NOMO-1 treated with DMSO at 0.1 percent for 48 hours (cell line): ENCODE measurements at regions not wholly inside any gene's neighbourhood (a gene's known extent, or its start where the extent isn't known, plus 50 kb on each side); places are given as distances from the start of the nearest gene placed in this dataset.

Experiments
- DNase-seq: peaks from one replicate; lab custom pipeline; 2025; ENCODE audit not compliant: unreplicated experiment; lab: John Stamatoyannopoulos, UW

GRCh38 chr10:129275886-129276285 lies 191.2 kb upstream of the MGMT start:
- DNase-seq, result no peak

GRCh38 chr10:129277084-129277483 lies 190.0 kb upstream of the MGMT start:
- no peak for DNase-seq

GRCh38 chr10:129277841-129278240 lies 189.2 kb upstream of the MGMT start:
- DNase-seq, result no peak

GRCh38 chr10:129278686-129279085 lies 188.4 kb upstream of the MGMT start:
- DNase-seq, result no peak

- DNase-seq, result no peak
These were observed 187.4 kb upstream of the MGMT start for GRCh38 chr10:129279446-129280154.

GRCh38 chr10:129280155-129280502 lies 186.9 kb upstream of the MGMT start:
- DNase-seq, result no peak

DNA sequence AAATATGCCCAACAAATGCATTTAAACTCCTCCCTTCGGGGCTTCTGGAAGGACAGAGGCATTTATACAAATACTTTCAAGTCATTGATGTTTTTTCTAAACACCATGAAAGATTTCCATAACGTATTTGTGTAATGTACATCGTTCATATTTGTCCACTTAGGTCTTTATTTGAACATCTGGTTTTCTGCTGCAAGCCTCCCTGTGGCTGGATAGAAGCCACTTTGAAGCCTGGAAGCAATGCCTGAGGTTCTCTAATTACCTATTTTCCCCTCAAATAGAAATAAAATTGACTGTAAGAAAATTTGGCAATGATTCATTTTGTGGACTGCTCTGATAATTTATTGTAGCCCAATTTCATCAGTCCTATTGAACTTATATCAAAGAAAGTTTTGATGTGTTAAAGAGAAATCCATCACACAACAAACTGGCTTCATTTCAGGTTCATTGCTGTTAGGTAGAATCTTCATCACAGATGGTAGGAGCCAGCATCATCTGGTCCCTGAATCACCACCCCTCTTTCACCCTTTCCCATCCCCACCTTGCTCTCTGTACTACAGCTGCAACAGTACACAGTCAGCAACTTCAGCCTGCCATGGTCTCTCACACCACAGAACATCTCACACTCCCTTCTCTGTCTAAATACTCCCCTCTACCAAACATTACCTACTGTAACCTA lies 186.0 kb upstream of the MGMT start:
- DNase-seq, result no peak

DNA sequence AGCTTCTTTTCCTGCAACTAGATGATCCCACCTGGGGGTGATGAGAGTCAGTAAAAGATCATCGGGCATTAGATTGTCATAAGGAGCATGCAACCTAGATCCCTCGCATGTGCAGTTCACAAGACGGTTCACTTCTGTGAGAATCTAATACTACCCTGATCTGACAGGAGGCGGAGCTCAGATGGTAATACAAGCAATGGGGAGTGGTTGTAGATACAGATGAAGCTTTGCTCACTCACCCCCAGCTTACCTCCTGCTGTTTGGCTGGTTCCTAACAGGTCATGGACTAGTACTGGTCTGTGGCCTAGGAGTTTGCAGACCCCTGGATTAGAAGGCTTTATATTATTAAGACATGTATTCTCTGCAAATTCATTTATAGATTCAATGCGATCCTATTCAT lies 181.6 kb upstream of the MGMT start:
- DNase-seq, result no peak

- no peak for DNase-seq
These were observed 177.9 kb upstream of the MGMT start for GRCh38 chr10:129288999-129289584.

DNA sequence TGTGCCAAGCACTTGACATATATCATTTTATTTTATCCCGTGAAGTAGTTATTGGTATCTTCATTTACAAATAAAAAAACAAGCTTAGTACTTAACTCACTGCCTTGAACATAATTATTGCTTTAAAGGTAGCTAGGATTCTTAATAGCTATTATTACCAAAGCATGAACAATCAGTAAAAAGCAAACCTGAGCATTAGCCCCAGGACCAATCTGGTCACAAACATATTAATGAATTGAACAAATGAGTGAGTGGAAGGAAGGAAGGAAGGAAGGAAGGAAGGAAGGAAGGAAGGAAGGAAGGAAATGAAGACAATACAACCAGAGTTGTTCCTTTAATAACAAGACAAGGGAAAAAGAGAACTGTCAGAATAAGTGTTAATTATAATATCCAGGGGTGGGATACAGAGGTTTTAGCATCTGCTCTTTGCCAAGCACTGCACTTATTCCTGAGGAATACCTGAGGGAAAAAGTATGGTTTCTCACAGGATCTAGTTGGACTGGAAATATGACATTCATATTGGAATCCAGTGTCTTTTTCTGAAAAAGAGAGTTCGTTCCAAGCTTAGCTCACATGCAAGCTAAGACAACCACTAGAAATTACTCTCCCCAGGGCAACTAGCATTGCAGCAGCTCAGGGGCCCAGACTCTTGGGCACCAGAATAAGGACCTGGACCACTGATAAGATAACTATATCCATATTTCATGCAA lies 172.9 kb upstream of the MGMT start:
- no peak for DNase-seq

DNA sequence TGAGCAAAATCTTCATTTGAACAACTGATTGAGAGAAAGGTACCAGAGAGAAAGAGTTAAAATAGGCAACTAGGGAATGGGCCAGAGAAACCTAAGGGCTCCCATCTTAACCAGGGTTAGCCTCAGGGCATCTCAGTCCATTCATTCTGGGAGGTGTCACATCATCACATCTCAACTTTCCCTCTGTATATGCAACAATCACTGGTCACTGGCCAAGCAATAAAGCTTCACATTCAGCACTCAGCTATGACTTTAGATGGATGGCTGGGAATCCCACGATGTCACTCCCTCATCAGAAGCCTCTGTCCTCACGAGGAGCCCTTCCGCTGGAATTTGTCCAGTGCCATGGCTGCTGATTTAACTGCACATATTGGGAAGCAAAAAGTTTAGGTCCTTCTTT lies 172.1 kb upstream of the MGMT start:
- no peak for DNase-seq

DNA sequence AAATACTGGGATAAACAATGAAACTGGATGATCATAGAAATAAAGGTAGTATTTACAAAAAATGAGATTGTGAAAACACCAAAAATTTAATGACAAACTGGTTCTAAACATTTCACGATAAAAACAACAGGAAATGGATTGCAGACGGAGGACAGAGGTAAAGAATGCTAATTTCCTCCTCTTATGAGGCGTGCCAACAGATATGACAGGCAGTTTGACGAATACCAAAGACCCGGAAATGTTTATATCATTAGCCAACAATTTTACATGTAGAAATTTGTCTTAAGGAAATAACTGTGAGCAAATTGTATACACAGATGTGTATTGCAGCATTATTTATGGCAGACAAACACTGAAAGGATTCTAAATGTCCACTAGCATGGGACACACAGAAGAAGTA lies 162.0 kb upstream of the MGMT start:
- DNase-seq, result no peak

DNA sequence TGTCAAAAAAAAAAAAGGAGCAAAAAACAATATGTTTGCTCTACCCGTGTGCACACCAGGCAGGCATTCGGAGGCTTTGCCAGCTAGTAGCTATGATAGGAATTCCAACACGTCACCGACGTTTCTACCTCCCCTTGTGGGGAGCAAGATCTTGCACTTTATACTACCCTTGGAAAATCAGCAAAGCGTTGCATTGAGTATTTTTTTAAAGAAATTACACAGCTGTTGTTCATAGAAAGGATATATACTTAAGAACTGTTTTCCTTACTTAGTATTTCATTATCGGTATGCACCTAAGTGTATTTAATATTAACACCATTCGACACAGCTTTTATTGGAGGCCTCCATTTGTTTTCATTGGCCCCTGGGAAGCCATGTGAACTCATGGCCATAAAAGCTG lies 159.9 kb upstream of the MGMT start:
- DNase-seq, result no peak

DNA sequence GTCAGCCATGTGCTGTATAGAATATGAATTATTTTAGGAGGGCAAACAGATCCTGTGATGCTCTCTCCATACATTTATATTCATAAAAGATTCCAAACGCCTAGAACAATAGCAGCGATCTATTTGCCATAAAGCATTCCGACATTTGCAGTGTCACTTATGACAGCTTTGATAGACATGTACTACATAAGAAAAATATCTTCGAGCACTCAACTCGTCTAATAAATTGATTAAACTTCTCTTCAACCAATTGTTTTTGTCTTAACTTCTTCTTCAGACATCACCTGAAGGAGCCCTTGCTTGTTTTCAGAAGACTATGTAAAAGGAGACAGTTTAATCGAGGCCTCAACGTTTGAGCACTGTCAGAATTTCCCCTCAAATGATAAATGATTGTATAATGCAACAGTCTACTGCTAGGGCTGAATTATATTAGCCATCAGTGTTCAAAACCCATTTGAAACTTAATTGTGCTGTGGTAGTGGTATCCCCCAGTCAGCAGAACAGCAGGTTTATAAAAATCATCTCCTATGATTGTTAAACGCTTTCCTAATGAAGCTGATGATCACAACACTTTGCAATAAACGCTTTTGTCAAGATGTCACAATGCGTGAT lies 158.0 kb upstream of the MGMT start:
- no peak for DNase-seq

GRCh38 chr10:129309565-129309964 lies 157.5 kb upstream of the MGMT start:
- DNase-seq, result no peak

GRCh38 chr10:129310881-129311280 lies 156.2 kb upstream of the MGMT start:
- no peak for DNase-seq

GRCh38 chr10:129319934-129320333 lies 147.1 kb upstream of the MGMT start:
- no peak for DNase-seq

- DNase-seq, result no peak
These were observed 146.7 kb upstream of the MGMT start for GRCh38 chr10:129320340-129320739.

DNA sequence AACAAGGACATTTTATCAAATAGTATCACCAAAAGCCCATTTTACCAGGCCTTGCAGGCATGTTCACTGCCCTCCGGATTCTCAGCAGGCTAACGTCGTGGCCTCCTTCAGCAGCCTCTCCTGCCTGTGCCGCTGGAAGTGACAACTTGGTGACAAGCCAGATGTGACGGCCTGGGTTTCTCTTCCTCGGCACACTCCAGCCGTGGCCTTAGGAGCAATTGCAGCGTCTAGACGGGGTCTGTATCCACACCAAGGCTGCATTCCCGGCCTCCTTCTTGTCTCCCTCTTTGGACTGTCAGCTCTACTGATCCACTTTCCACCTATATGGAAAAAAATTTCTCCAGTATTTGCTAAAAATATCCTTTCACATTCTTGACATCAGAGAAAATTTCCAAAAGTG lies 145.3 kb upstream of the MGMT start:
- DNase-seq, result no peak

DNA sequence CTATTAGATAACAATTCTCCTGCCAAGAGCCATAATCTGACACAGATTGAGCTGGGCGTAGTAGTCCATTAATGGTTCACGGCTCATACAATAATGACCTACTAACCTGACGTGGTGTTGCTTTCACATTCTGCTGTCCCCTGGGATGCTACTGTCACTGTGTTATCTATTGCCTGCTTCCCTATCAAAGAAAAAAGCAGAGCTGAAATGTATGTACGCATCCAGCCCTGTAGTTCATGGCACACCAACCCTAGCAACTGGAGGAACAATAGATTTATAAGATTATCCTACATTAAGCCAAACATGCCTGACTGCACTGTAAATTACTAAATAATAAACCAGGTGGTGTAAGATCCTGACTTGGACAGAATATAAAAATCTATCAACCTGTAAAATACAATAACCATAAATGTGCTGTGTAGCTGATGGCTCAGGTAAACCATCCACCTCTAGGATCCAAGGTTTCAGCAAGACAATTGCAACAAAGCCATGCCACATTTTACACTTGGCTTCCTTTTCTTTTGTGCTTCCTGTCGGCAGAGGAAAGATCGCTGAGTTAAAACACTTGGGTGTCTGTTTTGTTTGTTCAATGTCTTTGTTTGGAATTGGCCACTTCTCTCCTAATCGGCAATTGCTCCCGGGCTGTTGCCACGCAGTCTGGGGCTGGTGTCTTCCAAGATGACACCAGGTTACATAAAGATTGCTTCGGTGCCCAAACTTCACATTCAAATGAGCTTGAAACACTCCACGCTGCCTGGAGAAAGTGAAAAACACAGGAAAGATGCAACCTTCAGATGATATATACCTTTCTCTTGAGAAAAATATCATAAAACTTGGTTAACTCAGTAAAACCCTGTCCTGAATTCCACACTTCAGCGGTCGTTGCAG lies 143.9 kb upstream of the MGMT start:
- no peak for DNase-seq

GRCh38 chr10:129323879-129324278 lies 143.2 kb upstream of the MGMT start:
- no peak for DNase-seq
